GM21390 (cell line): ENCODE measurements at regions not wholly inside any gene's neighbourhood (a gene's known extent, or its start where the extent isn't known, plus 50 kb on each side); places are given as distances from the start of the nearest gene placed in this dataset.

Experiments
- ATAC-seq: cut with Tn5 transposase; IDR thresholded peaks from one replicate; pipeline ENCODE4 v1.9.1; 2021; ENCODE audit not compliant: unreplicated experiment

DNA sequence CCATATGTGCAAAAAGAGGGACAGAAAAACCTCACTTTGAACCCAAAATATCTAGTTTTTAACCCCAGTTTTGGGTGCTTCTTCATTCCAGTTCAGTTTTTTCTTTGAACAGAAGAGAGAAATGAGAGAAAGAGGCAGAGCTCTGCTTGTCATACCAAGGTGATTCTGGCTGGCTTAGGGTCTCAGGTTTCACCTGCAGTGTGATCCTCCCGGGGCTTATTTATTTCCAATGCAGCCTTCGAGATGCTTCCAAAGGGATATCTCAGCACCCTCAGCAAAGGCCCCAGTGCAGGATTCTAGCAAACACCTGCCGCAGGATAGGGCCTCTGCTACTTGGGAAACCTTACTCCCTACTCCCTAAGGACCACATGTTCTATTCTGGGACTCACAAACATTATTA lies 131.3 kb downstream of the WDR11 start:
- ATAC-seq = no peak

GRCh38 chr10:120983721-120984120 lies 132.6 kb downstream of the WDR11 start:
- no peak for ATAC-seq

DNA sequence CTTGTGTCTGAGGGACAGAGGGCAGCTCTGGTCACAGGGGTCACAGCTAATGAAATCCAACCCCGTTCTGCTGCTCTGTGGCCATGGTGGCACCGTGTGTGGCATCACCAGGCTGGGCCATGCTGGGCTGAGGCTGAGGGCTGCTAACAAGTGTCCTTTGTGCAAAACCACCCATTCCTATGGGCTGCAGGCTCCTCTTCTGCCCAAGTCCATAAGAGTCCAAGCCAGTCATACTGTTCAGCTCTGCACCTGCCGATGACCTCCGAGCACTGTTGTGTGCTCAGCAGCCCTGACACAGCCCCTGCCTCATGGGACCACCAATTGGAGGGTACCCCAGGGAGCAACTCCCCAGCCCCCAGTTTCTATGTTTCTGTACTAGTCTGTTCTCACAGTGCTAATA lies 133.1 kb downstream of the WDR11 start:
- no peak for ATAC-seq

GRCh38 chr10:120987359-120987758 lies 136.2 kb downstream of the WDR11 start:
- no peak for ATAC-seq

- ATAC-seq = no peak
These were observed 137.6 kb downstream of the WDR11 start for GRCh38 chr10:120988751-120989150.

DNA sequence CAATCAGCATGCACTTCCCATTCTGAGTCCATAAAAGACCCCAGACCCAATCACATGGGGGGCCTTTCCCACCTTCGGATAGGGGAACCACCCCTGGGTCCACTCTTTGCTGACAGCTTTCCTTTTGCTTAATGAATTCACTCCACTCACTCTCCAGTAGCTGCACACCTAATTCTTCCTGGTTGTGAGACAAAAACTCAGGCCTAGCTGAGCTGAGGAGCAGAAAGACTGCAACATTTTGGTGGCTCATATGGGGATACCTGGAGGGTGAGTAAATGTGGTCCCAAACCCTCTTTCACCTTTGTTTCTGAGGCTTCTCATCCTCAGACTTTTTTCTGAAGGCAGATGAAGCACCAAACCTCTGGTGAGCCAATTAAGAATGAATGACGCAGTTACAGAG lies 138.1 kb downstream of the WDR11 start:
- no peak for ATAC-seq

- no peak for ATAC-seq
These were observed 138.9 kb downstream of the WDR11 start for GRCh38 chr10:120989996-120990598.

DNA sequence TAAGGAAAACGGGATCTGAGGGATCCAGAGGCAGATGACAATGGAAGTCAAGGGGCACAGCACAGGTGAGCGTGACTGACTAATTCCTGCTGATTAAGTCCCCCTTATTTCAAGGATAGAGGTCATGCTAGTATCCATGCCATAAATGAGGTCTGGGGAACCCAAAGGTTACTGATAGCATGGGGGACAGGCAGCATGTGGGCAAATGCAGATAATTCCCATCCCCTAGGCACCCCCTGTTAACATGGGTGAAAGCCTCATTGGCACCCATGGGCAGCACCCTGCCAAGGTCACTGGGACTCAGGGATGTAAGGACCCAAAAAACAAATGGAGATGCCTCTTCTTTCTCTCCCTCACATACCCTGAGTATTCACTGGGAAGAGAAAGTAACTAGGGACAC lies 139.7 kb downstream of the WDR11 start:
- ATAC-seq = no peak

GRCh38 chr10:120993089-120993488 lies 141.9 kb downstream of the WDR11 start:
- no peak for ATAC-seq

DNA sequence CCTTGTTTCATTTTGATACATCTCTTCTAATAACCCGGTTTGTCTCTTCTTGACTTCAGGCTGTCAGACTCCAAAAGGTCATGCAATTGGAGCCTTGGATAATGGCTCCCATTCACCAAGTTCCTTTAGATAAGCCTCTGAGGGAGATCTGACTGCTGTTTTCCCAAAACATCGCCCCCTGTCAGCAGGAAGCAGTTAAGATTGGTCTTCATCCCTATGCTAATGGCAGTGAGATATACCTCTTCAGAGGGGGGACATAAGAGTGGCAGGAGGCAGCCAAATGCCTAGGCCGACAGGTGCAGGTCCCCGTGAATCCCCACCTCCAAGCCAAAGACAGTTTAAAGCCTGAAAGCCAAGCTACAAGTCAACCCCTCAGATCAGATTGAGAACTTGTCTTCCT lies 144.6 kb downstream of the WDR11 start:
- ATAC-seq = no peak

DNA sequence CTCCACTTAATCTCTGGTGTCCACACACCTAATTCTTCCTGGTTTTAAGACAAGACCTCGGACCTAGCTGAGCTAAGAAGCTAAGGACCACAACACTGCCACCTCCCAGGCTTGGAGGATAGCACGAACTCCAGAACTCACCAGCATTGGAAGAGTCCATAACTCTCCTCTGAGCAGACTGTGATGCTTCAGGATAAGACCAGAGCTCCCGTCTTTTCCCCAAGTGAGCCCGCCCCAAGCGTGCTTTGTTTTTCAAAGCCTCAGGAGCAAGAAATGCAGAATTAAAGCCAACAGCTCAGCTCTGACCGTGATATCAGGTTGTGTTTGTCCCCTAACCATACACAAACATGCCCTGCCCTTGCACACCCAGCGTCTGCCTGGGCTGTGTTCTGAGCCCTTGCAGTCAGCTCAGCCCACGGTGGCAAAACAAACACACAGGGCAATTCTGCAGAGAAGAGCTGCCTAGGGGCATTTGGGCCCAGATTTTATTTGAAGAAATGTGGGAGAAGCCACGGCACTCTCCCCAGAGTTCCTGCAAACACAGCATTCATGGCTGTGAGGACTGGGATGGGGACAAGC lies 145.4 kb downstream of the WDR11 start:
- ATAC-seq = no peak

DNA sequence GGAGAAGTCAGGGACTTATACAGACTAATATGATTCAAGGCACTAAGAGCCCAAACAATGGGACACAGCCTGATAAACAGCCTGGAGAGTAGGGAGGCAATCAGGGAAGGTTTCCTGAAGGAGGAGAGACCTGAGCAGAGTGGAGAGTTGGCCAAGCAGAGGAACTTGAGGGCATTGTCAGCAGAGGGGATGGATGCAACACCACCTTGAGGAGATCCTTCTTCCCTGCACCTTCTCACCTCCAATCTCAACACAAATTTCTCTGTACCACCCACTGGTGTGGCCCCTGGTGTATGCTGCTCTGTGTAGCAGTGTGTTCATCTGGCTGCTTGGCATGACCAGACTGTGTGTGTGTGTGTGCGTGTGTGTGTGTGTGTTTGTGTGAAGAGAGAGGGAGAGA lies 146.2 kb downstream of the WDR11 start:
- ATAC-seq = no peak

GRCh38 chr10:120997756-120998155 lies 146.6 kb downstream of the WDR11 start:
- no peak for ATAC-seq

- no peak for ATAC-seq
These were observed 147.1 kb downstream of the WDR11 start for GRCh38 chr10:120998251-120998650.

DNA sequence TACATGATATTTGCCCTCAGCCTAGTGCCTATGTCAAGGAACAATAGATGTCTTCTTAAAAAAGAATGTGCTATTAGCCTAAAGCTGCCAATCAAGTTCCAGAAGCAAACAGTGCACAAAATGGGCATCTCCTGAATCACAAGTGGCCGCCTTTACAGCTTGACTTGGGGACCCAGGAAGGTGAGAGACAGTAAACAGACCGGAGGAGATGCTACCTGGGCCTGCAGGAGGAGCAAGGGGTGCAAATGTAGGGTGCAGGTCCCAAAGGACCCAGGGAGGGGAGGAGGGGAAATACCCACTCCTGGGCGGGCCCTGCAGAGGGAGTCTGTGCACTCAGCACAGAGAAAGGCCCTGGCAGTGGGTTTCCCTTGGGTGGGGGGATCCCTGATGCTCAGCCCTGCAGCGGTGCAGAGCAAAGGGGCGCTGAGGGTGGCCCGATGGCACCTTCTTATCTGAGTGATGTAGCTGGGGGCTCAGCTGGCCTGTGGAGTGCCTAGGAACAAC lies 147.7 kb downstream of the WDR11 start:
- no peak for ATAC-seq

DNA sequence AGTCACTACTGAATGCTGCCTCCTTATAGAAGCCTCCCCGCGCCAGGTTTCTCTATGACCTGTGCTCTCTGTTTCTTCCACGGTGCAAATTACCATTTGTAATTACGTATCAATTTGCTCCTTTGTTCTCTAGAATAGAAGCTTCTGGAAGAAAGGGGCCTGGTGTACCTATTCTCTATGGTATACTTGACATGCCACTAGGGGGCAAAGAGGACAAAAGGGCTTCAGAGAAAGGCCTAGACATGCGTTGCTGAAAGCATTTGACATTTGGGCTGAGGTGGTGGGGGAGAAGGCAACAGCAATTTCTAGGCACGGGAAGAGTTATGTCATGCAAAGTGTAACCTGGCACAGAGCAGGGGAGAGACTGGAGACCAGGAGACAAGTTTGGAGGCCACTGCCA lies 148.7 kb downstream of the WDR11 start:
- no peak for ATAC-seq

DNA sequence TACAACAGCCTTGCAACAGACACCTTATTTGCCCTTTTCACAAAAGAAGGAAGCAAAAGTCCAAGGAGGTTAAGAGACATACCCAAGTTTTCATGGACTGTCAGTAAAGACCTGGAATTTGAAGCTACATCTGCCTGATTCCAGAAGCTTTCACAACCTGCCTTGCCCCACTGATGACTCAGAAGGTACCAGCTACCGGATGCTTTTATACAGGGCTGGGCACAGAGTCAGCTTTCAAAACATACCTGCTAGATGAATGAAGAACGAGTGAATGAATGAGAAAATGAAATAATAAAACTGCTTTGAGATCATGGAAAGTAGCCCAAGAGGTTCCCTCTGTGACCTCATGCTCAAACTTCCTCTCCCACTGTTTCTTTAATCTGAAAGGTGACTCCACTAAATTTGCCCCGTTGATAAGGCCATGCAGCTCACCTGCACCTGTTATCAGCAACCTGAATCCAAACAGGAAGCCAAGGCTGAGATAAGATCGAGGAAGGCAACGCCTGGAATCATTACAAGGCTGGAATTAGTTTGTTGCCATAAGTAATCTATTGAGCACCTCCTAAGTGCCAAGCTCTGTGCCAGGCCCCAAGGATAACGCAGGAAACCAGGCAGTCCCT lies 151.5 kb downstream of the WDR11 start:
- no peak for ATAC-seq

- ATAC-seq = no peak
These were observed 154.9 kb downstream of the WDR11 start for GRCh38 chr10:121005948-121006587.

GRCh38 chr10:121007264-121007663 lies 156.1 kb downstream of the WDR11 start:
- ATAC-seq = no peak

GRCh38 chr10:121015916-121016315 lies 164.8 kb downstream of the WDR11 start:
- no peak for ATAC-seq

DNA sequence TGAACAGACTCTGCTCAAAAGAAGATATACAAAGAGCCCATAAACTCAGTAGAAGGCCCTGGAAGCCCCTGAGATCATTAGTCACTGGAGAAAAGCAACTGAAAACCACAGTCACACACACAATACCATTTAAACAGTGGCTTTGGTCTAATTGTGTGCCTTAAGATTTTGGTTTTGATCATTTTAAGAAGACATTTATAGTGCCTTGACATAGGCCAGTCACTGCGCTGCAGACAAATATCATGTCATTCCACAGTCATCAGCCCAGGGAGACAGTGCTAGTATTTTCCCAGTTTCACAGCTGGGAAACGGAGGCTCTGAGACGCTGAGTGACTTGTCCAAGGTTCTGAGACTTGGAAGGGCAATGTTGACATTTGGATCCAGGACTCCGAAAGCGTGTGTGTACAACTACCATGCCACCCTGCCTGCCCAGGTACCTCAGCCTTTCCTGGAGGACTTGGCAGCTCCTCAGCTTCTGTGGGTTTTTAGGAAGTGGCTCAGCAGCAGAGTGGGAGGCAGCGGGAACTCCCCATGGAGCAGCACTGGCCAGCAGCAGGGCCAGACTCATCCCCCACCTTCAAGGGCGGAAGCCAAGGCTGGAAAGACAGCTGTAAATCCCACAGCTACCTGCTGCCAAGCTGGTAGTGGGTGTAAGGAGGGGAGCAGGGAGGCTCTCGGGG lies 173.9 kb downstream of the WDR11 start:
- no peak for ATAC-seq

DNA sequence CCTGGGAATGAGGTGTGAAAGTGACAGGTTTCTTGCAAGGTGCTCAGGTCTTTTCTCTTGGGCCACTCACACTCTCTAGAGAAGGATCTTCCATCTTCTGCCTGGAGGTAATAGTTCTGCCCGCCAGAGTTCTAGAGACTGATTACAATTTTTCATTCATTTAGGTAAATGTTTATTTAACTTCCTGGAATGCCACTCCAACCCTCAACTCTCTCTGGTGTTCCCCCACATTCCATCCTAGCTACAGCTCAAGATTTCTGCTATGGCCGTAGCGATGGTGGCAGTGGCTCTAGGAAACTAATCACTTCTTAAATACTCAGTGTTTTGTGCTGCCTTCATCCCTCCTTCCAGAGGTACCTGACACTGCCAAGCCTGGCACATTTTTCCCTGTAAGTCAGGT lies 174.6 kb downstream of the WDR11 start:
- no peak for ATAC-seq
